ENCODE measurements at regions not wholly inside any gene's neighbourhood (a gene's known extent, or its start where the extent isn't known, plus 50 kb on each side); places are given as distances from the start of the nearest gene placed in this dataset.
A peak's percentile ranks its signal among the peaks of the same experiment; 100 is the strongest.

- DNase-seq (ENCODE audit: low read depth), result no peak
- no peak overlapping the region for H3K4me3 ChIP-seq (ENCODE audit: low read depth, low read length)
- TF ChIP-seq CTCF (conservative IDR thresholded peaks at IDR 0.05; ENCODE audit: low read depth, low read length), result no peak
Observed at GRCh38 chr1:212229654-212230053, 55.6 kb upstream of the PPP2R5A start.

- no peak for TF ChIP-seq CTCF (conservative IDR thresholded peaks at IDR 0.05; ENCODE audit: low read depth, low read length)
- no peak for DNase-seq (ENCODE audit: low read depth)
- no peak overlapping the region for H3K4me3 ChIP-seq (ENCODE audit: low read depth, low read length)
Observed at GRCh38 chr1:212230329-212230728, 54.9 kb upstream of the PPP2R5A start.

GRCh38 chr1:212231372-212231771 is 53.8 kb upstream of the PPP2R5A start:
- no peak for DNase-seq (ENCODE audit: low read depth)
- TF ChIP-seq CTCF (conservative IDR thresholded peaks at IDR 0.05; ENCODE audit: low read depth, low read length), result no peak
- no peak overlapping the region for H3K4me3 ChIP-seq (ENCODE audit: low read depth, low read length)

GRCh38 chr1:212232090-212232489 is 53.1 kb upstream of the PPP2R5A start:
- no peak for DNase-seq (ENCODE audit: low read depth)
- no peak overlapping the region for H3K4me3 ChIP-seq (ENCODE audit: low read depth, low read length)
- TF ChIP-seq CTCF (conservative IDR thresholded peaks at IDR 0.05; ENCODE audit: low read depth, low read length), result no peak

- no peak for DNase-seq (ENCODE audit: low read depth)
- no peak for TF ChIP-seq CTCF (conservative IDR thresholded peaks at IDR 0.05; ENCODE audit: low read depth, low read length)
Observed at GRCh38 chr1:212233321-212233720, 51.9 kb upstream of the PPP2R5A start.

GRCh38 chr1:212234431-212235395 is 50.5 kb upstream of the PPP2R5A start:
- no peak for TF ChIP-seq CTCF (conservative IDR thresholded peaks at IDR 0.05; ENCODE audit: low read depth, low read length)
- H3K4me3 ChIP-seq (ENCODE audit: low read depth, low read length), result no peak overlapping the region
- DNase-seq (ENCODE audit: low read depth), result peak; percentile 96

More at GRCh38 chr1:212233321-212233720, 51.9 kb upstream of the PPP2R5A start:
- no peak overlapping the region for H3K4me3 ChIP-seq (ENCODE audit: low read depth, low read length)

Data from epithelial cell of proximal tubule (primary cell).